ENCODE measurements at regions not wholly inside any gene's neighbourhood (a gene's known extent, or its start where the extent isn't known, plus 50 kb on each side); places are given as distances from the start of the nearest gene placed in this dataset.

- Histone ChIP-seq H3K9ac (ENCODE audit: control insufficient read depth, insufficient read depth, low read length) (no peak overlapping the region), H3K27ac (ENCODE audit: control insufficient read depth, insufficient read depth) (no peak overlapping the region), H4K20me1 (ENCODE audit: control insufficient read depth, insufficient read depth) (no peaks in the 10 kb centered on the region), H3K4me3 (no peak overlapping the region), H3K27me3 (replicated peaks in 1 of 2; ENCODE audit: control insufficient read depth in 2 of 2, insufficient read depth in 2 of 2, low read length in 1 of 2) (no peaks in the 10 kb centered on the region; a peak in 1 of 4 replicates), H3K4me2 (ENCODE audit: control insufficient read depth, insufficient read depth) (no peak overlapping the region), H2AFZ (ENCODE audit: control insufficient read depth, low read depth, low read length) (no peak overlapping the region), H3K79me2 (ENCODE audit: control insufficient read depth, insufficient read depth, low read length) (no peaks in the 10 kb centered on the region), H3K4me1 (ENCODE audit: control insufficient read depth, insufficient read depth, low read length) (no peaks in the 10 kb centered on the region), H3K9me3 (replicated peaks; ENCODE audit: control insufficient read depth, insufficient read depth, low read length) (no peaks in the 10 kb centered on the region), H3K36me3 (ENCODE audit: control insufficient read depth in 2 of 2, insufficient read depth in 2 of 2, low read length in 1 of 2) (no peaks in the 10 kb centered on the region)
- ChIA-PET CTCF (no interaction called here), SMC1A (ENCODE audit: uncharacterized antibody, unreplicated experiment) (interaction anchor here (2.4 kb wide), 1 partner anchor 17 kb away, joined by 7 read pairs; no protein-coding TSS in a partner anchor), RAD21 (ENCODE audit: unreplicated experiment) (no interaction called here), POLR2A (no interaction called here)
- no peak for FAIRE-seq
- intact Hi-C loops (cut with micrococcal nuclease; ENCODE audit: unreplicated experiment) = no loop called here
- in situ Hi-C loops (cut with MboI) = no loop called here
- TF ChIP-seq NFXL1 (IDR thresholded peaks at IDR 0.05; ENCODE audit: borderline replicate concordance) (no peak), CREB1 (IDR thresholded peaks at IDR 0.05; ENCODE audit: low read depth) (no peak), RUNX3 (IDR thresholded peaks at IDR 0.05; ENCODE audit: low read length) (no peak), FOXK2 (IDR thresholded peaks at IDR 0.05) (no peak), POLR2AphosphoS2 (IDR thresholded peaks at IDR 0.05; ENCODE audit: low read depth, low read length) (no peak), RAD21 (IDR thresholded peaks at IDR 0.05; ENCODE audit: insufficient read depth, low read depth, low read length) (no peak), CHD2 (IDR thresholded peaks at IDR 0.05; ENCODE audit: borderline replicate concordance, low read depth, low read length) (no peak), RELA (IDR thresholded peaks at IDR 0.05; ENCODE audit: borderline replicate concordance, partially characterized antibody) (no peak)
- TF ChIP-seq, protein P1, sequence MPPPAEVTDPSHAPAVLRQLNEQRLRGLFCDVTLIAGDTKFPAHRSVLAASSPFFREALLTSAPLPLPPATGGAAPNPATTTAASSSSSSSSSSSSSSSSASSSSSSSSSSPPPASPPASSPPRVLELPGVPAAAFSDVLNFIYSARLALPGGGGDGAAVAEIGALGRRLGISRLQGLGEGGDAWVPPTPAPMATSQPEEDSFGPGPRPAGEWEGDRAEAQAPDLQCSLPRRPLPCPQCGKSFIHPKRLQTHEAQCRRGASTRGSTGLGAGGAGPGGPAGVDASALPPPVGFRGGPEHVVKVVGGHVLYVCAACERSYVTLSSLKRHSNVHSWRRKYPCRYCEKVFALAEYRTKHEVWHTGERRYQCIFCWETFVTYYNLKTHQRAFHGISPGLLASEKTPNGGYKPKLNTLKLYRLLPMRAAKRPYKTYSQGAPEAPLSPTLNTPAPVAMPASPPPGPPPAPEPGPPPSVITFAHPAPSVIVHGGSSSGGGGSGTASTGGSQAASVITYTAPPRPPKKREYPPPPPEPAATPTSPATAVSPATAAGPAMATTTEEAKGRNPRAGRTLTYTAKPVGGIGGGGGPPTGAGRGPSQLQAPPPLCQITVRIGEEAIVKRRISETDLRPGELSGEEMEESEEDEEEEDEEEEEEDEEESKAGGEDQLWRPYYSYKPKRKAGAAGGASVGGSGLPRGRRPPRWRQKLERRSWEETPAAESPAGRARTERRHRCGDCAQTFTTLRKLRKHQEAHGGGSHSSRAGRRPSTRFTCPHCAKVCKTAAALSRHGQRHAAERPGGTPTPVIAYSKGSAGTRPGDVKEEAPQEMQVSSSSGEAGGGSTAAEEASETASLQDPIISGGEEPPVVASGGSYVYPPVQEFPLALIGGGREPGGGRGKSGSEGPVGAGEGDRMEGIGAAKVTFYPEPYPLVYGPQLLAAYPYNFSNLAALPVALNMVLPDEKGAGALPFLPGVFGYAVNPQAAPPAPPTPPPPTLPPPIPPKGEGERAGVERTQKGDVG (CRISPR knock-in tag; IDR thresholded peaks at IDR 0.05) = no peak
- TF ChIP-seq, protein P2, sequence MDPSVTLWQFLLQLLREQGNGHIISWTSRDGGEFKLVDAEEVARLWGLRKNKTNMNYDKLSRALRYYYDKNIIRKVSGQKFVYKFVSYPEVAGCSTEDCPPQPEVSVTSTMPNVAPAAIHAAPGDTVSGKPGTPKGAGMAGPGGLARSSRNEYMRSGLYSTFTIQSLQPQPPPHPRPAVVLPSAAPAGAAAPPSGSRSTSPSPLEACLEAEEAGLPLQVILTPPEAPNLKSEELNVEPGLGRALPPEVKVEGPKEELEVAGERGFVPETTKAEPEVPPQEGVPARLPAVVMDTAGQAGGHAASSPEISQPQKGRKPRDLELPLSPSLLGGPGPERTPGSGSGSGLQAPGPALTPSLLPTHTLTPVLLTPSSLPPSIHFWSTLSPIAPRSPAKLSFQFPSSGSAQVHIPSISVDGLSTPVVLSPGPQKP (IDR thresholded peaks at IDR 0.05; ENCODE audit: low read depth, low read length) = no peak
- TF ChIP-seq, protein P3, sequence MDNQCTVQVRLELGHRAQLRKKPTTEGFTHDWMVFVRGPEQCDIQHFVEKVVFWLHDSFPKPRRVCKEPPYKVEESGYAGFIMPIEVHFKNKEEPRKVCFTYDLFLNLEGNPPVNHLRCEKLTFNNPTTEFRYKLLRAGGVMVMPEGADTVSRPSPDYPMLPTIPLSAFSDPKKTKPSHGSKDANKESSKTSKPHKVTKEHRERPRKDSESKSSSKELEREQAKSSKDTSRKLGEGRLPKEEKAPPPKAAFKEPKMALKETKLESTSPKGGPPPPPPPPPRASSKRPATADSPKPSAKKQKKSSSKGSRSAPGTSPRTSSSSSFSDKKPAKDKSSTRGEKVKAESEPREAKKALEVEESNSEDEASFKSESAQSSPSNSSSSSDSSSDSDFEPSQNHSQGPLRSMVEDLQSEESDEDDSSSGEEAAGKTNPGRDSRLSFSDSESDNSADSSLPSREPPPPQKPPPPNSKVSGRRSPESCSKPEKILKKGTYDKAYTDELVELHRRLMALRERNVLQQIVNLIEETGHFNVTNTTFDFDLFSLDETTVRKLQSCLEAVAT (IDR thresholded peaks at IDR 0.05) = no peak
- WGBS (ENCODE audit: insufficient coverage, insufficient replicate concordance, low lambda C conversion rate, missing lambda C conversion rate) = 0% methylated on average over 1 of the region's 1 CpG
- no peak for ATAC-seq
- no peak for DNase-seq (ENCODE audit: low read depth, low spot score)
- BruUV-seq (replicated peaks) = no TSS peak
These were observed 349.9 kb upstream of the CCNH start for GRCh38 chr5:87762631-87763030.

Measured in GM12878 (cell line).